NCI-H2107 treated with DMSO at 0.1 percent for 48 hours (cell line): ENCODE measurements at regions not wholly inside any gene's neighbourhood (a gene's known extent, or its start where the extent isn't known, plus 50 kb on each side); places are given as distances from the start of the nearest gene placed in this dataset.
"Not testable (repeated sequence)": the region's sequence is repeated elsewhere in the genome, so short reads cannot be mapped to it uniquely, and the experiment has no call there.

ENCODE experiments used
- DNase-seq: peaks from one replicate; lab custom pipeline; 2025; ENCODE audit not compliant: unreplicated experiment; lab: John Stamatoyannopoulos, UW

DNA sequence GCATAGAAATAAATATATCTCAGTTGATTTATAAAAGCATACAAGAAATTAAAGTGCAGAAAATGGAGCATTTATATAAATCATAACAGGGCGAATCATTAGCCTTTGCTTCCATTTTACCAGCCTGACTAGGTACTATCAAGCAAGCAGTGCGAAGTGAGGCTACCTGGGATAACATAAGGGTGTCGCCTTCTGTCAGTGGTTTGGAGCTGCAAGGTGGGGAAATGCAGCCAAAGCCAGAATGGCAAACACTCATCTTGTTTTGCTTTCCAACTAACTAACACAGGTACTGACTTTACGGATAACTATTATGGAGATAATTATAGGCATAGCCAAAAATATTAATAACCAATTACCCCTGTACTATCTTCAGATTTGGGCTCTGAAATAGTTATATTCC lies 1459.8 kb downstream of the RAPGEF2 start:
- no peak for DNase-seq

DNA sequence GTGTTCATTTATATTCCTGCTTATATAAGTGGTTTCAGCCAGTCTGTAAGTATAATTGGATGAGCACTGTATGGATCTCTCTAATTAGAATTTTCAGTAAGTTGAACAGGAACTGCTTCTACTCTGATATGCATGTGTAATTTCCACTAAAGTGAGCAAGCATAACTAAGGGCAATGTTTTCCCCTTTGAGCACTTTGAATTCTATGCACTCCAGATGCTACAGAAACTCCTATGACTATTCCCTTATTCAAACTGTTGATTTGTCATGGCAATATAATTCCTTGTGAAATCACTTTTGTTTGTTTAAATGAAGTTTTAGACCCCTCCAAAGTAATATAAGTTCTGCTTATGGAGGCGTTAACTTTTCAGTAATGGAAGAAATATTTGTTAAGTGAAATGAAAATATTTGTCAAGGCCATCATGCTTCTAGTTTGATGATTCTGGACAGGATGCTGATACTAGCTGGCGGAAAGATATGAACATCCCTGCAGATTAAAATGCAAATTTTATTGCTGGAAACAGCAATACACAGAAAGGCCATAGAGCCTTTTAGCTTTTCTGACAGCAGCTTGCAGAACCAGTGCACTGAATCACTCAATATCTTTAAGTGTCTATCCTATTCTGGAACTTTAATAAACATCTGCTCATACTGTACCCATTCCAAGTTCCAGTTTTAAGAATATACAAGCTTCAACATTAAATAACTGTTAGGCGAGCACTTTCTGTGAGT lies 1460.8 kb downstream of the RAPGEF2 start:
- no peak for DNase-seq

DNA sequence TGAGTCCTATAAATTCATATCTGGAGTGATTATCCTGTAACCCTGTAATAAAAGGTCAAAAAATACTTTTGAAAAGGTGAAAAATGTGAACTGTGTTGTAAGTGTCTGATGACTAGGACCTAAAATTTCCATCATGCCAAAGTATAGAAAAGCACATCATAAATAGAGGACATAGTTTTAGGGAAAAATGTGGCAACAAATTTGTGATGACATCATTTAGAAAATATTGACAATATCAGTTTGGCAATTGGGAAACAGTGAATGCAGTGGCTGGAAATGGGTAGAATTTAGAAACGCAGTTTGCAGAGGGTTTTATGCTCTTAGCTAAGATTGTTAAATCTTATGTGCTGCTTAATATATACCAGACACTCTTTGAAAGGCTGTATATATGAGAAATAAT lies 1464.8 kb downstream of the RAPGEF2 start:
- DNase-seq = no peak

DNA sequence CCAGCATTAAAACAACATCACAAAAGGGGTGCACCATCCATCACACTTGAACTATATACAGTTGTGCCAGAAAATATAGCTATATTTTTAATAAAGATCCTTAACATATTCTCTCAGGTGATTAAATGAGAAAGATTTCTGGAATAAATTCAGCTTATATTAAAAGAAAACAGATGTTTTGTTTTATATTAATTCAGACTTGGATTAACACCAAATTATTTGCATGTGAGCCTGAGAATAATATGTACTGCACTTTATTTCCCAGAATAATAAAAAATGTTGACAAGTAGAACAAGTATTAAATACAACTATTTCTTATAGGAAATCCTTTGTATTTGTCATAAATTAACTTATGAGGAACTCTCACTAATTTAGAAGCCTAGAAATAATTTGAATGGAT lies 1467.4 kb downstream of the RAPGEF2 start:
- DNase-seq = no peak

DNA sequence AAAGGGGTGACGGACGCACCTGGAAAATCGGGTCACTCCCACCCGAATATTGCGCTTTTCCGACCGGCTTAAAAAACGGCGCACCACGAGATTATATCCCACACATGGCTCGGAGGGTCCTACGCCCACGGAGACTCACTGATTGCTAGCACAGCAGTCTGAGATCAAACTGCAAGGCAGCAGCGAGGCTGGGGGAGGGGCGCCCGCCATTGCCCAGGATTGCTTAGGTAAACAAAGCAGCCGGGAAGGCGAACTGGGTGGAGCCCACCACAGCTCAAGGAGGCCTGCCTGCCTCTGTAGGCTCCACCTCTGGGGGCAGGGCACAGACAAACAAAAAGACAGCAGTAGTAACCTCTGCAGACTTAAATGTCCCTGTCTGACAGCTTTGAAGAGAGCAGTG lies 1471.4 kb downstream of the RAPGEF2 start:
- DNase-seq = not testable (repeated sequence)

DNA sequence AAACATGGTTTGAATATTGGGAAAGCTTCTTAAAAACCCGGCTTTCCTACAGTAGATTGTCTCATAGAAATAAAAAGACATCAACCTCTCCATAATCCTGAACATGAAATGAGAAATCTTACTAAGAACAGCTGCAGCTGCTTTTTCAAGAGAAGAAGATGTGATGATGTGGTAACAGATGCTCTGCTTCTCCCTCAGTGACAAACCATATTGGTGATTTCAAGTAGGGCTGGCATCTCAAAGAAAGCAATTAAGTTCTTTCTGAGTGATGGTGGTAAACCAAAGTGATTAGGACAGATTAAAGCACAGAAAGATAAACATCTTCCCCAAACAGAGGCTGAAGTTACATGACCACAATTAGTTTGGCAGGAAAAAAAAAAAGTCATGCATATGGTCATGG lies 1477.7 kb downstream of the RAPGEF2 start:
- no peak for DNase-seq

DNA sequence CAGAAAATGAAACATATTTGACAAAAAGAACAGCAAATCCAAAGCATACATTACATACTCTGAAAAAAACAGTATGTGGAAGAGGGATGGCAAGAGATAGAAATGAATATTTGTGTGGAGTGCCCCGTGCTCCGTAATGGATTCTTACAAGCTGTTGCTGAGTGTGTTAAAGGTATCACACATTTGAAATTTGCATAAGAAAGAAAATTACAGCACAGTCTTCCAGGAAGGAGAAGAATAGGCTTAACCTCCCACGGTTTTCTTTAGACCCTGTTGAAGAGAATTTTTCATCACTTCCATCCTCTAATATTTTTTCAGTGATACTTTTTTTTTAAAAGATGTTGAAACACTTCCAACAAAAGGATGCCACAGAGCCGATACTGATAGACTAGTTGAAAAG lies 1489.4 kb downstream of the RAPGEF2 start:
- no peak for DNase-seq

DNA sequence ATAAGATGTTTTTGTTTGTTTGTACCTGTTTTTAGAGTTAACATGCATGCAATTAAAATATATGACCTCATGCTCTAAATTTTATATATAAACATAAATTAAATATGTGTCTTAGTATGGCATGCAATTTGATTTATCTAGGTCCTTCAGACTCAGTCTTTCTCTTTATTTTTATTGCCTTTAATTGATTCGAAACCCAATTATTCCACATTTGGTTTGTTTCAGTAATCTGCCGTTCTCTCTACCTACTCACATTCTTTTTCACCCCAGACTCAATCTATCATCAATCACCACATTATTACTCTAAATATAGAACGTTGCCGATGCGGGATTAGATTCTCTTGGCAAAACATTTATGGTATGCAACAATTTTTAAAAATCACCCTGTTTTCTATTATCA lies 1492.8 kb downstream of the RAPGEF2 start:
- DNase-seq = no peak

DNA sequence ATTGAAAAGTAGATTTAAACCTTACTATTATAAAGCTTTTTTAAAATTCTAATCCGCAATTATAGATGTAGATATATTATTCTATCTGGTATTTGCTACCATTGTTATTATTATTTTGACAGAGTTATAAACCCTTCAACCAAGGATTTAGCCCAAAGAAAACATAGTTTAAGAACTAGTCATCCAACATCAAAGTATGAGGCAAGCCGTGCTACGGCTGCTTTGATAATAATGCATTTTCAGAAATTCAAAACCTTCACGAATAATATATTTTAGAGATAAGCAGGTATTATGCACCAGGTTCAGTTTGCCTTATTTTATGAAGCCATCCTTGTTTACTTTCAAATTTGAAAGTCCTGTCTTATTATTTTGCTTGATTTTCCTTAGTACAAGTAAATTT lies 1501.7 kb downstream of the RAPGEF2 start:
- no peak for DNase-seq

DNA sequence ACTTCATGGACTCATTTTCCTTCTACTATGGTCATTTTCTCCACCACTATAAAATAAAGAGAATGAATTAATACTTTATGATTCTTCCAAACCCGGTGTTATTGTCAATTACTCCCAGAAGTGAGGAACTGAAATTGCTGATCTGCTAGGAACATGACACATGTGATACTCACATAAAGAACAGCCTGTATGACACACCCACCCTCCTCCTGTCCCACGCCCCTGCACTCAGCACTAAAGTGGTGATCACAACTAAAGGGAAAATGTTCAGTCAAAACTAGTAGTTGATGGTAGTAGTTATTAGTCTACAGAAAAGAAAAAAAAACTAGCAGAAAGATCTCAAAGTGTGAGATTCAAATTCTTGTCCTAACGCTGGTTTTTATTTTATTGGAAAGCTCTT lies 1508.3 kb downstream of the RAPGEF2 start:
- DNase-seq = no peak

DNA sequence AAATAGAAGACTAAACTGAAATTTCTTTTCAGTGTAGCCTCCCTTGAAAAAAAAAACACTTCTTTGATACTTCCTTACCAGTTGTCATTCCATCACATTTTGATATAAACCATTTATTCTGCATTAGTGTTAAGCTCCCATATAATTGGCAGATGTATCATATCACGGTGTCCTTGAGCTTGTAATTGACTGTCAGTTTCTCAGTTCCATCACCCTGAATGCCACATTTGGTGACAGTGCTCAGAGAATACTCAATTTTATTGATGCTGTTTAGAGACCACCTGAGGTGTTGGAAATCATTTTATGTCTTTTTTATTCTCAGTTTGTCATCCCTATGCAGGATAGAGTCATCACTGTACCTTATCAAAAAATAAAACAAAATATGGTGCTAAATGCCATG lies 1528.2 kb downstream of the RAPGEF2 start:
- no peak for DNase-seq

DNA sequence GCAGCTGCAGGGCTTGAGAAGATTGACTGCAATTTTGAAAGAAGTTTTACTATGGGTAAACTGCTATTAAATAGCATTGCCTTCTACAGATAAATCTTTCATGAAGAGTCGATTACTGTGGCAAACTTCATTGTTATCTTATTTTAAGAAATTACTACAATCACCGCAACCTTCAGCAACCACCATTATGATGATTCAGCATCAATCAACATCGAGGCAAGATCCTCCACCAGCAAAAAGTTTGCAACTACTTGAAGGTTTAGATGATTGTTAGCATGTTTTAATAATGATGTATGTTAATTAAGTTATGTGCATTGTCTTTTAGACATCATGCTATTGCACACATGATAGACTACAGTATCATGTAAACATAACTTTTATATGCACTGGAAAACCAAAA lies 1511.0 kb downstream of the FSTL5 start:
- DNase-seq = no peak

DNA sequence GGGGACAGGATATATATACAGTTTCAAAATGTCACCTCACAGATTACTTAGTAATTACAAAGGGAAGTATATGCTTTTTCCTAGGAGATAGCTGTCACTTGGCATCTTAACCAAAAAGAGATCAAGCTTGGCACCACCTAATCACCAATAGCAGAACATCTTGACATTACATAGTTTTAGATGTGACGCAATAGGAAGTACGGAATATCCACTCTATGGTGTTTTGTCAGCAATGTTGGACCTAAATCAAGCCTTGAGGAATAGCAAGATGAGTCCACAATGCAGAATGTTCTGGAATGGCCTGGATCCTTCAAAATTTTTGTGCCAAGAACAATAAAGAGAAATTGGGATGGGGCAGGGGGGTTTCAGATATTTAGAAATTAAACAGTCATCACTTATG lies 1488.2 kb downstream of the FSTL5 start:
- no peak for DNase-seq

DNA sequence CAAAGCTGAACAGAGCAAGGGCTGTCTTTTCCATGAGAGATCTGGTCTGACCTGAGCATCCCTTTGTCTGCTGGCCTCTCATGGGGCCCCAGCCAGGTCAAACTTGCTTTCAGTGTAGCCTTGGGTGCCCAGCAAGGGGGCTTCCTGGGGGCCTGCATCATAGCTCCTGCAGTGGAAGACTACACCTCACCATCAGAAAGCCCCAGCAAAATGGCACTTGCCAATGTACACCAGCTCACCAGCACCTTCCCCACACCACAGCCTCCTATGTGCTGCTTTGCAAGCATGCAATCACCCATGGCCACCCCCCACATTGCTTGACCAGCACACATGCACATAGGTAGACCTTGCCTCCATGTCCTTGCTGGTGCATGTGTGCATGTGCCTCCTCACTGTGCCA lies 1478.1 kb downstream of the FSTL5 start:
- no peak for DNase-seq

DNA sequence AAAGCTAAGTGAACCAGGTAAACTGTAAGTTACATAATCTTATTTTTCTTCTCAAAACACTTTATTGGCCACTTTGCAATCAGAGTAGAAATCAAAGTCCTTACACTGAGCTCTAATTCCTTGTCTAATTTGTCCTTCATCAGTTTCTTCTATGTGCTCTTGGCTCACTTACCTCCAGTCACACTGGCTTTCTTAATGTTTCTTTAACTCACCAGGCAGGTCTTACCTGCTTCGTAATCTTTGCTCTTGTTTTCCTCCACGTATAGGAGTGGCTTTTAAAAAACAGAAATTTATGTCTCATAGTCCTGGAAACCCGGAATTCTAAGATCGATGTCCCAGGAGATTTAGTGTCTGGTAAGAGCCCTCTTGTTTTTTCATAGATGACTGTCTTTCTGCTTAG lies 1462.1 kb downstream of the FSTL5 start:
- DNase-seq = no peak

DNA sequence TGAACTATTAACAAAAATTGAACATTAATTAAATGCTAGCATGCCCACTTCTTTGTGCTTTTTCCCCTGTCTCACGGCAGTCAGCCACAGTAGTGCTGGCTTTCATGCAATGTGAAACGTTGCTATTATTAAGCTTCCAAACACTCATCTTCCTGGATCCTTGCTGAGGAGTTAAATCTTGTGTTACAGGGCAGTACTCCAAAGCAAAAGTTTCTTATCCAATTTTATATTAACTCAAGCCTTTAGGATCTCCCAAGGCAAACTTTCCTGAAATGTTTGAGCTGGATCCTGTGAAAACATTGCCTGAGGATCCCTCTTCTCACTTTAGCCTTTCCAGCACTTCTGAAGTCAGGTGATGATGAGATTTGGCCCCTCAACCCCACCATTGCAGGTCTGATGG lies 1454.8 kb downstream of the FSTL5 start:
- no peak for DNase-seq

DNA sequence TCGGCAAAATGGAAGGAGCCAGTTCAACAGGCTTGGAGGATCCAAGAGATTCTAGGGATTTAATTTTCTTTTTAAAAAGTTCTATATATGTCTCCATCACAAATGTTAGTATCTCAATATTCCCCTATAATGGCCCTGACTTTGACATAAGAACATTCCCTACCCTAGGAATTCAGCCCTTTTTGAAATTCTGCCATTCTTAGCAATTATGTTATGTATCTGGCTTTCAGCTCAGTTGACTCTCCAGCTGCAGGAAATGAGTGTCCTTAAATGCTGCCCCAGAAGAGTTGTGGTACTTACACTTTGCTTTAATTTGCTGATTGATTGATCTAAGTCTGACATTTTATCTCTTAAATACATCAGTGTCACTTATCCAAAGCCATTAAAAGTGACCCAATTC lies 1454.3 kb downstream of the FSTL5 start:
- no peak for DNase-seq

DNA sequence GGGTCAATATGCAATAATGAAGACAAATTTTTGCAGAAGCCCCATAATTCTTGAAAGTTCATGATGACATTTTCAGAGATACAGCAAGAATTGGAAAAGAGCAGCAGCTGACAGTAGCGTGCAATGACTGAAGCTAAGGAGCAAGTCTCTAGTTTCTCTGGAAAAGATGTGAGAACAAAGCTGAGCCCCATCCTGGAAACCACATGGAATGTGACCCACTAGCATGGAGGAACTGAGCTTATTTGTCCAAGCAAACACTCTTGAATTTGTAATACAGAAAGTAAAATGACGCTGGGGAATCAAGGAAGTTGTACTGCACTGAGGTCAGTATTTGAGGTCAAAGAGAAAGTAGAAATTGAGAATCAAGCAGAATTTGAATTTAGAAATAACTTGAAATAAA lies 1447.2 kb downstream of the FSTL5 start:
- no peak for DNase-seq

DNA sequence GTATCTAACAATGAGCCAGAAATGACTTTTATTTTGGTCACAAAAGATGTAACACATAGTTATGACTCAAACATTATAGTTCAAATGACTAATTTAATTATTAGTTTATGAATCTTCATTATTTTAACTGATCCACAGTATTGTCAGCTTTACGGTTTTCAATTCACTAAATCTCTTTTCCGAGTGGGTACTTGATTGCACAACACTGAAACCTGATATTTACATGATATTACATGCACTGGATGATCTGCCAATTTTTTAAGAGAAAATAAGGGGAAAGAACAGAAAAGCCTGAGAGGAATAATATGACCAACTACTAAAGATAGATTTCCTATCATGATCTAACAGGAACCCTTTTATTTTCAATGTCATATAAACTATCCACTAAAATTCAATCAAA lies 1446.0 kb downstream of the FSTL5 start:
- no peak for DNase-seq

DNA sequence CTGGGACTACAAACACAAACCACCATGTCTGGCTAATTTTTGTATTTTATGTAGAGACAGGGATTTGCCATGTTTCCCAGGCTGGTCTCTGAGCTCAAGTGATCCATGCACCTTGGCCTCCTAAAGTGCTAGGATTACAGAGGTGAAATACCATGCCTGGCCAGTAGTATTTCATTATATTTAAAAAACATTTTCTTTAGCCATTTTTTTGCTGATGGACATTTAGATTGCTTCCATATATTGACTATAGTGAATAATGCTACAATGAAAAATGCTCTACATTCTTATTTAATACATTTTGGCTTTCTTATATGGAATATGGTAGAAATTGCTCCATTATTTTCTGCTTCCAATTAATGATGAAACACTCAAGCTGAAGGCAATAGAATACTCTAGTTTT lies 1439.7 kb downstream of the FSTL5 start:
- DNase-seq = no peak

DNA sequence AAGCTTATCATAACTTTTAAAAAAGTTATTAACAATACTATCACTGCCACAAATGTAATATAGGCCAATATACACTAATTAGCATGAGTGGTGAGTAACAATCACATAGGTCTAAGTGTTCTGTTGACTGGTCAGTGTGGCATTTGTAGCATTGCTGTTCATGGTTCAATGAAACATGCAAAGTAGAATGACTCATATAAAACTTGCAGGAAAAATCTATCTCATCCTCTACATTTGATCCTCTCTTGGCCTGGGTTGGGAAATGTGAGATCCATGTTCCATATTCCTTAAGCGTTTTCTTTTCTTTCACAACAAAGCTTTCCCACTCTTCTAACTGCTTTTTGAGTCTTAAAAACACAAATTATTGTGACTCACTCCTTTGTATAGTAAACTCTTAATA lies 1418.7 kb downstream of the FSTL5 start:
- DNase-seq = no peak

DNA sequence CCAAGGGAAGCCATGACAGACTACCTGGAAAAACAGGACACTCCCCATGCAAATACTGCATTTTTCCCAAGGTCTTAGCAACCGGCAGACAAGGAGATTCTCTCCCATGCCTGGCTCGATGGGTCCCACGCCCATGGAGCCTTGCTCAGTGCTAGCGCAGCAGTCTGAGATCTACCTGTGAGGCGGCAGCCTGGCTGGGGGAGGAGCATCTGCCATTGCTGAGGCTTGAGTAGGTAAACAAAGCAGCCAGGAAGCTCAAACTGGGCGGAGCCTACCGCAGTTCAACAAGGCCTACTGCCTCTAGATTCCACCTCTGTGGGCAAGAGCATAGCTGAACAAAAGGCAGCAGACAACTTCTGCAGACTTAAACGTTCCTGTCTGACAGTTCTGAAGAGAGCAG lies 1417.2 kb downstream of the FSTL5 start:
- not testable (repeated sequence) for DNase-seq

DNA sequence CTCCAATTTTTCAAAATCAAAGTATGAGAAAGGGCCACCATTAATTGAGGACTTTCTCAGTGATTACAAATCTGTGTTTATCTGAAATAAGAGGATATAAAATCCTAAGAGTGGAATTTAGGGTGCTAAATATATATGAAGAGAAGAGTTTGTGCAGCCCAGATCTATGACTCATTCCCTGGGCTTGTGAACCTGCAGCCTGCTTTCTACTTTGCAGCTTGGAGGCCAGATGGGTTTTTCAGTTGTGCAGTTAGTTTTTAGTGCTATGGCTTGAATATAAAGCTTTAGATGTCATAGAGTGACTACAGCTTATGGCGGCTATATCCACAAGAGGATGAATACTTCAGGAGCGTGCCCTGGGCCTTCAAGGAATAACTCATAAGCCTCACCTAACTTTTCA lies 1391.1 kb downstream of the FSTL5 start:
- no peak for DNase-seq

DNA sequence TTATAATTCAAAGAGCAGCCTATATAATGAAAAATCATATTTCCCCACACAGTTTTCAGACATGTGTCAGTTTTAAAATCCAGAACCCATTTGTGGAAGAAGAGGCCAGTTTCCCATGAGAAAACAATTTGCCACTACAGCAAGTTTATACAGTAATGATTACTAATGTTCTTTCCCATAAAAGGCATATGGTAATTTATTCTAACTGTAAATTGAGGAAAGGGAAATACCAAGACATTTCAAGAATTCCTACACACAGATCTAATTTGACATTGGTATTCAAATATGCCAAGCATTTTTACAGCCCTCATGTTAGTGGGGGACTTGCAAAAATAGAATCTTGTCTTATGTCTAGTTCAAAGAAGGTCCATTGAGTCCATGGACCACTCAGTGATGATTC lies 1368.6 kb downstream of the FSTL5 start:
- no peak for DNase-seq
